ENCODE measurements at regions not wholly inside any gene's neighbourhood (a gene's known extent, or its start where the extent isn't known, plus 50 kb on each side); places are given as distances from the start of the nearest gene placed in this dataset.

GRCh38 chr14:45610318-45610717 is 357.3 kb upstream of the MIS18BP1 start:
- TF ChIP-seq YY1 (IDR thresholded peaks at IDR 0.05; ENCODE audit: insufficient read depth, insufficient read length) (no peak), SUZ12 (IDR thresholded peaks at IDR 0.05; ENCODE audit: extremely low read depth, insufficient read depth, insufficient read length) (no peak)
